Spleen (tissue), 7 donors: ENCODE measurements at regions not wholly inside any gene's neighbourhood (a gene's known extent, or its start where the extent isn't known, plus 50 kb on each side); places are given as distances from the start of the nearest gene placed in this dataset.

ENCODE experiments used
- POLR2A ChIP-seq, 3 donors: fragments of 450-650 bp; IDR thresholded peaks; one replicate each; pipeline ENCODE4 v1.5.1; 2017; ENCODE audit warnings: antibody characterized with exemption in 3 of 3, mild to moderate bottlenecking in 1 of 3
- POLR2AphosphoS5 ChIP-seq, 3 donors: sonication (generic); formaldehyde crosslinking; IDR thresholded peaks; one replicate each; pipeline ENCODE4 v1.5.1; 2017; ENCODE audit warnings: antibody characterized with exemption in 3 of 3
- TF ChIP-seq, protein P1 (sequence below), 11 experiments: fragments of 200-600 bp in 7 of 11; fragments of 450-650 bp in 4 of 11; sonication (generic) in 4 of 11; IDR thresholded peaks in 8 of 11; conservative IDR thresholded peaks in 3 of 11; 1 replicate in 7 of 11; 2 replicates in 4 of 11; pipeline versions ENCODE4 v1.4.0 to v1.8.0; 2016 to 2021; ENCODE audit warnings: antibody characterized with exemption in 11 of 11, inconsistent platforms in 4 of 11, mild to moderate bottlenecking in 1 of 11
- donor health status: DM: no; HTN: no; CAD: no; lungs with moderate emphysema.
- donor health status: DM: no; HTN: no; CAD: no.
- donor health status: DM: no; HTN: no; CAD: no.

DNA sequence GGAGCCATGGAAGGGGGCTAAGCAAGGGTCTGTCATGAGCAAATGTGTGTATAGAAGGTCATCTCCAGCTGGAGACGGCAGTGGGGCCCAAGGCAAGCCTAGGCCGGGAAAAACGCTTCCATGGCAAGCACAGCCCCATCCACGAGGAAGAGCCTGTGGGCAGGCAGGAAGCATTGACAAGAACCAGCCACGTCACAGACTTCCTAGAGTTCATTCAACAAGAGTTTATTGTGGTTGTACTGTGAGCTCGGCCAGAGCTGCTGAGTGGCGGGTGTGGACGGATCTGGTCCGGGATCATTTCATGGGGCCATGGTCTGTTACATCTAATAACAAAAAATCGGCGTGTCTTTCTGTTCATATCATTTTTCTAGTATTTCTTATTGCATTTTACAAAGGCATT is 311.7 kb downstream of the TMEM121 start:
- no peak for TF ChIP-seq POLR2A (IDR thresholded peaks at IDR 0.05)
- TF ChIP-seq, protein P1, sequence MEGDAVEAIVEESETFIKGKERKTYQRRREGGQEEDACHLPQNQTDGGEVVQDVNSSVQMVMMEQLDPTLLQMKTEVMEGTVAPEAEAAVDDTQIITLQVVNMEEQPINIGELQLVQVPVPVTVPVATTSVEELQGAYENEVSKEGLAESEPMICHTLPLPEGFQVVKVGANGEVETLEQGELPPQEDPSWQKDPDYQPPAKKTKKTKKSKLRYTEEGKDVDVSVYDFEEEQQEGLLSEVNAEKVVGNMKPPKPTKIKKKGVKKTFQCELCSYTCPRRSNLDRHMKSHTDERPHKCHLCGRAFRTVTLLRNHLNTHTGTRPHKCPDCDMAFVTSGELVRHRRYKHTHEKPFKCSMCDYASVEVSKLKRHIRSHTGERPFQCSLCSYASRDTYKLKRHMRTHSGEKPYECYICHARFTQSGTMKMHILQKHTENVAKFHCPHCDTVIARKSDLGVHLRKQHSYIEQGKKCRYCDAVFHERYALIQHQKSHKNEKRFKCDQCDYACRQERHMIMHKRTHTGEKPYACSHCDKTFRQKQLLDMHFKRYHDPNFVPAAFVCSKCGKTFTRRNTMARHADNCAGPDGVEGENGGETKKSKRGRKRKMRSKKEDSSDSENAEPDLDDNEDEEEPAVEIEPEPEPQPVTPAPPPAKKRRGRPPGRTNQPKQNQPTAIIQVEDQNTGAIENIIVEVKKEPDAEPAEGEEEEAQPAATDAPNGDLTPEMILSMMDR (IDR thresholded peaks at IDR 0.05 in 8 of 11, conservative IDR thresholded peaks at IDR 0.05 in 3 of 11), result no peak
- no peak for TF ChIP-seq POLR2AphosphoS5 (IDR thresholded peaks at IDR 0.05)
